DOHH2 (cell line): ENCODE measurements at regions not wholly inside any gene's neighbourhood (a gene's known extent, or its start where the extent isn't known, plus 50 kb on each side); places are given as distances from the start of the nearest gene placed in this dataset.

Experiments
- H3F3A ChIP-seq: fragments of 200-600 bp; sonication (generic), shearing (Covaris generic); 2 replicates; pipeline ENCODE4 v1.6.0; 2016; ENCODE audit warnings: antibody characterized with exemption, mild to moderate bottlenecking; ENCODE audit not compliant: control insufficient read depth, insufficient read depth
- H3K27ac ChIP-seq: fragments of 200-600 bp; sonication (generic); 2 replicates; pipeline ENCODE4 v1.5.1; 2014; ENCODE audit warnings: low read depth, mild to moderate bottlenecking, low read length, moderate library complexity
- H3K27me3 ChIP-seq: fragments of 200-600 bp; sonication (generic); 2 replicates; pipeline ENCODE4 v1.6.1; 2014; ENCODE audit warnings: mild to moderate bottlenecking, low read length, mixed read lengths; ENCODE audit not compliant: control insufficient read depth
- H3K36me3 ChIP-seq: fragments of 200-600 bp; sonication (generic); 2 replicates; pipeline ENCODE4 v1.6.1; 2014; ENCODE audit warnings: mild to moderate bottlenecking, low read length, moderate library complexity, mixed read lengths; ENCODE audit not compliant: control insufficient read depth
- H3K4me1 ChIP-seq: fragments of 200-600 bp; sonication (generic); 2 replicates; pipeline ENCODE4 v1.6.1; 2014; ENCODE audit warnings: mild to moderate bottlenecking, low read length, mixed read lengths; ENCODE audit not compliant: control insufficient read depth
- H3K4me2 ChIP-seq: fragments of 200-600 bp; sonication (generic); 2 replicates; pipeline ENCODE4 v1.6.0; 2014; ENCODE audit warnings: mild to moderate bottlenecking, low read length, moderate library complexity
- H3K4me3 ChIP-seq: fragments of 200-600 bp; sonication (generic); 2 replicates; pipeline ENCODE4 v1.5.1; 2014; ENCODE audit warnings: mild to moderate bottlenecking, low read length, mixed read lengths
- H3K79me2 ChIP-seq: fragments of 200-600 bp; sonication (generic); 2 replicates; pipeline ENCODE4 v1.6.1; 2014; ENCODE audit warnings: mild to moderate bottlenecking, low read length, mixed read lengths; ENCODE audit not compliant: control insufficient read depth
- H3K9me2 ChIP-seq: fragments of 200-600 bp; sonication (generic); replicated peaks from 2 replicates; pipeline ENCODE4 v1.6.1; 2014; ENCODE audit warnings: mild to moderate bottlenecking, low read length, mixed read lengths; ENCODE audit not compliant: control insufficient read depth
- H3K9me3 ChIP-seq: fragments of 200-600 bp; sonication (generic); 2 replicates; pipeline ENCODE4 v1.6.1; 2014; ENCODE audit warnings: antibody characterized with exemption, low read length, mixed read lengths; ENCODE audit not compliant: control insufficient read depth, insufficient read depth
- H4K20me1 ChIP-seq: fragments of 200-600 bp; sonication (generic); 2 replicates; pipeline ENCODE4 v1.6.0; 2014; ENCODE audit warnings: low read depth, mild to moderate bottlenecking, antibody characterized with exemption, low read length, moderate library complexity; ENCODE audit not compliant: control insufficient read depth, insufficient read depth
- EZH2phosphoT487 ChIP-seq: fragments of 200-600 bp; sonication (generic); IDR thresholded peaks from 2 replicates; pipeline ENCODE4 v1.6.1; 2017; ENCODE audit warnings: borderline replicate concordance, mild to moderate bottlenecking, antibody characterized with exemption, low read length, moderate library complexity, mixed read lengths
- TF ChIP-seq, protein P1 (sequence below): fragments of 200-600 bp; sonication (generic); IDR thresholded peaks from one replicate; pipeline ENCODE4 v1.5.1; 2014; ENCODE audit warnings: antibody characterized with exemption, mild to moderate bottlenecking, low read depth, low read length; ENCODE audit not compliant: poor library complexity, severe bottlenecking

DNA sequence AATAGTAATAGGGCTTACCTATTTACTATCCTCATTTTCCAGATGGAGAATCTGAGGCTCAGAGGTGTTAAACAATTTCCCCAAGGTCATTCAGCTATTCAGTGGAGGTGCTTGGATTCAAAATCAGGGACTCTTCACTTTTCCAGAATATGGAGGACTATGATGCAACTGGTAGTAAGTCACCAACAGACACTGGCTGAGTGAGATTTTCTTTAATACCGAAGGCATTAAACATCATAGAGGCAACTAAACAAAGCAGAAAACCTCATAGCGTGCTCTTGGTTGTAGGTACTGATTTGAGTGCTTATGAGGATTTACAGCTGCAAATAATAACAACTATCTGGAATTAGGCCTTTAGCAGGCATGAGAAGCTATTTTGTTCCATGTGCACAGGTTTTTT, 134.4 kb downstream of the DLEU7 start:
- H3K27ac ChIP-seq, result no peak overlapping the region
- H3K4me1 ChIP-seq, result peaks cover 12% of the 10 kb centered on the region
- no peaks in the 10 kb centered on the region for H3K9me3 ChIP-seq
- H4K20me1 ChIP-seq, result no peaks in the 10 kb centered on the region
- H3K4me2 ChIP-seq, result no peak overlapping the region
- TF ChIP-seq, protein P1, sequence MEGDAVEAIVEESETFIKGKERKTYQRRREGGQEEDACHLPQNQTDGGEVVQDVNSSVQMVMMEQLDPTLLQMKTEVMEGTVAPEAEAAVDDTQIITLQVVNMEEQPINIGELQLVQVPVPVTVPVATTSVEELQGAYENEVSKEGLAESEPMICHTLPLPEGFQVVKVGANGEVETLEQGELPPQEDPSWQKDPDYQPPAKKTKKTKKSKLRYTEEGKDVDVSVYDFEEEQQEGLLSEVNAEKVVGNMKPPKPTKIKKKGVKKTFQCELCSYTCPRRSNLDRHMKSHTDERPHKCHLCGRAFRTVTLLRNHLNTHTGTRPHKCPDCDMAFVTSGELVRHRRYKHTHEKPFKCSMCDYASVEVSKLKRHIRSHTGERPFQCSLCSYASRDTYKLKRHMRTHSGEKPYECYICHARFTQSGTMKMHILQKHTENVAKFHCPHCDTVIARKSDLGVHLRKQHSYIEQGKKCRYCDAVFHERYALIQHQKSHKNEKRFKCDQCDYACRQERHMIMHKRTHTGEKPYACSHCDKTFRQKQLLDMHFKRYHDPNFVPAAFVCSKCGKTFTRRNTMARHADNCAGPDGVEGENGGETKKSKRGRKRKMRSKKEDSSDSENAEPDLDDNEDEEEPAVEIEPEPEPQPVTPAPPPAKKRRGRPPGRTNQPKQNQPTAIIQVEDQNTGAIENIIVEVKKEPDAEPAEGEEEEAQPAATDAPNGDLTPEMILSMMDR, result no peak
- no peak for TF ChIP-seq EZH2phosphoT487
- H3K4me3 ChIP-seq, result no peak overlapping the region
- H3K79me2 ChIP-seq, result no peaks in the 10 kb centered on the region
- no peaks in the 10 kb centered on the region for H3K9me2 ChIP-seq
- no peaks in the 10 kb centered on the region for H3F3A ChIP-seq
- H3K36me3 ChIP-seq, result no peaks in the 10 kb centered on the region
- H3K27me3 ChIP-seq, result no peaks in the 10 kb centered on the region

DNA sequence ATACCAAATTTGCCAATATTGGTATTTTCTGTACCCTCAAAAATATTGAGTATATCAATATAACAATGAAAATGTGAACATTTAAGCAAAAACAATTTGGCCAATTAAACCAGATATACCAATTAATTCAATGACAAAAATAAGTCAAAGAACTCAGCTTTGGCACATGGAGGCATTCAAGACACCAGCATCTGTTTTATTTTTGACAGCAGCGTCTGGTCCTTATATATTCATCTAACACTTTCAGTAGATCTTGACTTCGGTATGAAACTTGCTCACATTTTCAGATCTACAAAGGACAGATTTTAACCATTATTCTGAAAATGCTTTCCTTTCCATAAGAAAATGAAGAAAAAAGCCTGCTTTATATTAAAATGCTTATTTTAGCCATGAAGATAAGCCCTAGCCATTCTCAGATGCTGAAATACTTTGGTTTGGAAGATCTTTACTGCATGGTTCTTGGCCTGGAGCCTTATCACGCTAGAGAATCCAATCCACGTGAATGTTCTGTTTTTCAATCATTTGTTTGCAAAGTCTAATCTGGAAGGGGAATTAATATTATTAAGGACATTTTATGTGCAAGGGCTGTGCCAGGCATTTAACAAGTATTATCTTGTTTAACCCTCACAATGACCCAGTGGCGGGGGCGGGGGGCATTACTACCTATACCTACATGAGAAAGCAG, 132.2 kb downstream of the DLEU7 start:
- H3K9me2 ChIP-seq, result no peaks in the 10 kb centered on the region
- no peak overlapping the region for H3K27ac ChIP-seq
- no peaks in the 10 kb centered on the region for H4K20me1 ChIP-seq
- H3K4me1 ChIP-seq, result peaks cover 19% of the 10 kb centered on the region
- no peak overlapping the region for H3K4me3 ChIP-seq
- TF ChIP-seq, protein P1, result no peak
- TF ChIP-seq EZH2phosphoT487, result no peak
- no peaks in the 10 kb centered on the region for H3F3A ChIP-seq
- no peaks in the 10 kb centered on the region for H3K36me3 ChIP-seq
- no peaks in the 10 kb centered on the region for H3K27me3 ChIP-seq
- no peaks in the 10 kb centered on the region for H3K79me2 ChIP-seq
- H3K9me3 ChIP-seq, result no peaks in the 10 kb centered on the region
- H3K4me2 ChIP-seq, result no peak overlapping the region

DNA sequence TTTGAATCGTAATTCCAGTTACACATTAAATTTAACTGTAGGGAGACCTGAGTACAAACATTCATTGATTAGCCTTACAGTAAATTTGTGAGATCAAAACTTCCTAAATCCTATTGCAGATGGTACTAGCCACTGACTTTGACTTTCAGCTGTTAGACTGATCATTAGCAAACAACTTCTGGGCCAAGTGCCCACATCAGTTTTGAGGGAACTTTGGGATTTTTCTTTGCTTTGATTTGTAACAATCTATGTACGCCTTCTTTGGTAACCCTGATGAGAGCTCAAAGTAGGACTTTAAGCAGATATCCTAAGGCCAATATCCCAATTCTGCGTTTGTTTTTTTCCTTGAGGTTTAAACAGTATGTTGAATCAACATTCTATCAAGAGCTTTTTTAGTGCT, 131.5 kb downstream of the DLEU7 start:
- no peaks in the 10 kb centered on the region for H3K79me2 ChIP-seq
- H3K4me1 ChIP-seq, result peaks cover 19% of the 10 kb centered on the region
- no peaks in the 10 kb centered on the region for H3K27me3 ChIP-seq
- no peak overlapping the region for H3K4me3 ChIP-seq
- H3K9me3 ChIP-seq, result no peaks in the 10 kb centered on the region
- no peak overlapping the region for H3K27ac ChIP-seq
- no peak for TF ChIP-seq EZH2phosphoT487
- TF ChIP-seq, protein P1, result no peak
- H3F3A ChIP-seq, result no peaks in the 10 kb centered on the region
- H3K36me3 ChIP-seq, result no peaks in the 10 kb centered on the region
- no peaks in the 10 kb centered on the region for H3K9me2 ChIP-seq
- no peaks in the 10 kb centered on the region for H4K20me1 ChIP-seq
- H3K4me2 ChIP-seq, result no peak overlapping the region
